ENCODE measurements at regions not wholly inside any gene's neighbourhood (a gene's known extent, or its start where the extent isn't known, plus 50 kb on each side); places are given as distances from the start of the nearest gene placed in this dataset.

DNA sequence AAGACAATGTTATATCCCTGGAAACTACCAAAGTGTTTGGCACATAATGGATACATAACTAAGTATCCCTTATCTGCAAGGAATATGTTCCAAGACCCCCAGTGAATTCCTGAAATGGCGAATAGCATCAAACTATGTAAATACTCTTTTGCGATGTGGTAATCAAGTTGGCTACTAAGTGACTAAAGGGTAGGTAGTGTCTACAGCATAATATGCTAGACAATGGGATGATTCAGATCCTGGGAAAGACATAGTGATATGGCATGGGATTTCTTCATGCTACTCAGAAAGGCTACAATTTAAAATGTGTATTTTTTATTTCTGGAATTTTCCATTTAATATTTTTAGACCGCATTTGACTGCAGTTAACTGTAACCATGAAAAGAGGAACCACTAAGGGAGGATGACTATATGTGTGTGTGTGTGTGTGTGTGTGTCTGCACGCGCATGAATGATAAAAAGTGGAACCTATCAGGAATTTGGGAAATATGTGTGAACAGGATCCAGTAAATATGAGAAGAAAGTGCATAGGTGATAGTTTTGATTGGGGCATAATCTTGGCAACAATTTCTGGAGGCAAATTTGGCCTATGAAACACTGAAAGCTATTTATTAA lies 1899.9 kb downstream of the NCAM2 start:
- DNase-seq (ENCODE audit: low spot score), result no peak

GRCh38 chr21:22900490-22900889 lies 1902.3 kb downstream of the NCAM2 start:
- DNase-seq (ENCODE audit: low spot score), result no peak

DNA sequence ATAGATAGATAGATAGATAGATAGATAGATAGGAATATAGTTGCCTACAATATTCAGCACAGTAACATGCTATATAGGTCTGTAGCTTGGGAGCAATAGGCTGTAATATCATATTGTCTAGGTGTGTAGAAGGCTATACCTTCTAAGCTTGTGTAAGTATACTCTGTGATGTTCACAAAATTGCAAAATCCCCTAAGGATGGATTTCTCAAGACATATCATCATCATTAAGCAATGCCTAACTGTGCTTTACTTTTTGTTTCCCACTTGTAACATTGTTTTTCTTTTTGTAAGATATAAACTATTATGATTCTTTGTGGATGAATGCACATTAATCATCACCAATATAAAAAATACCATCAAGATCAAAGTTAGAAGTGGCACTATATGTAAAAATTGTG lies 1905.6 kb downstream of the NCAM2 start:
- no peak for DNase-seq (ENCODE audit: low spot score)

GRCh38 chr21:22904385-22904784 lies 1906.2 kb downstream of the NCAM2 start:
- DNase-seq (ENCODE audit: low spot score), result no peak

DNA sequence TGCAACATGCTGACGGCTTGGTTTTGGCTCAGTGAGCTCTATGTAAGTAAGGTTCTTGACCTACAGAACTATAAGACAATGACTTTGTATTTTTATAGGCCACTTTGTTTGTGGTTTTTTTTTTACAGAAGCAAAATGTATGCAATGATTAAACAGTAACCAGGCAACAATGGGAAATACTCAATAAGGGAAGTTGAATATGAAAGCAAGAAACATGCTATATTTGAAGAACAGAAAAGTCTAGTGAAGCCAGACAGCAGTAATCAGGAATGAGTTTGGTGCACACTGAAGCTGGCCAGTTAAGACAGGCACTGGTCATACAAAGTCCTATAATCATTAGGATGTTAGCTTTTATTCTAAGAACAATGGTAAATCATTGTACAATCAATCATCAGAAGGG lies 1926.8 kb downstream of the NCAM2 start:
- no peak for DNase-seq (ENCODE audit: low spot score)

DNA sequence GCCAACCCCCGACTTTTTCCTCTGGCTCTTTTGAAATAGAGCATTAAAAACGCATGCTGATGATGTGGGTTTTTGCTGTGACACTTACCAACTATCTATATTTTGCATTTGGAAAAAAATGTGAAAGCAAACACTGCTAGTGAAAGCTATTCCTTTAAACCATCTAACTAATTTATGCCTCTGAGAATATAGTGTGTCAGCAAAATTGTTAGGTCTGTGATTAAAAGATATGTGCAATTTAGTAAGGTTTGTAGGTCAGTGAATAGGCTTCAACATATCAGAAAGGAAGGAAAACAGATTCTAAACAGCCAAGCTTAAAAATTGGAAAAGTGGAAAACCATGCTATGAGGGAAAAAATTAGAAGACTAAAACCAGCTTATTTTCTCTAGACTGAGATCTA lies 1929.3 kb downstream of the NCAM2 start:
- no peak for DNase-seq (ENCODE audit: low spot score)

DNA sequence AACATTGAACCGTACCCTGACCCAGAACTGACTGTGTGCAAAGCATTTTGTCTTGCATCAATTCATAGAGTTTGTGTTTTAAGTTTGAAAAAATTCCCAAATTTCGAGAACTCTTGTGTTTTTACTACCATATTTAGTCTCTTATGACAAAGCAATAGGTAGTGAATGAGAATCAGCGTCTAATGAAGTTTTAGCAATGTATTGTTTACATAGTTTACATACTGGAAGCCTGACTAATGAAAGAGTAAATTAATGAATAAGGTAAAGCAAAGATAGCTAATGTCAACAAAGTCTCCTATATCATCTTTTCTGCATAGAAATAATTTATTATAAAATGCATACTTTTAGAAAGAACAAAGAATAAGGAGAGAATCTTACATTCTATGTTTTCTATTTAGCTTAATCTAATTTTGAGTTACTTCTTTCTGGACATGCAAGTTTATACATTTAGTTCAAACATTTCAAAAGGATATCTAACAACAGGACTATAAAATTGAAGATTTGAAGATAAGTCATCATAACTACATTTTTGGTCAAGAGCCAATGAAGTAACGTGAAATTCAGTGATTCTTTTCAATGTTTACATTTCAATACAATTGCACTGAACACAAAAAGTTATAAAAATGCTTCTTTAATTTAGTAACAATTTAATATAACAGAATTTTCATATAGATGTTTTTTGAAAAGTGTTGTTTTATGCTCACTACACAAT lies 1943.7 kb downstream of the NCAM2 start:
- no peak for DNase-seq (ENCODE audit: low spot score)

- no peak for DNase-seq (ENCODE audit: low spot score)
Observed at GRCh38 chr21:22955559-22955958, 1957.3 kb downstream of the NCAM2 start.

DNA sequence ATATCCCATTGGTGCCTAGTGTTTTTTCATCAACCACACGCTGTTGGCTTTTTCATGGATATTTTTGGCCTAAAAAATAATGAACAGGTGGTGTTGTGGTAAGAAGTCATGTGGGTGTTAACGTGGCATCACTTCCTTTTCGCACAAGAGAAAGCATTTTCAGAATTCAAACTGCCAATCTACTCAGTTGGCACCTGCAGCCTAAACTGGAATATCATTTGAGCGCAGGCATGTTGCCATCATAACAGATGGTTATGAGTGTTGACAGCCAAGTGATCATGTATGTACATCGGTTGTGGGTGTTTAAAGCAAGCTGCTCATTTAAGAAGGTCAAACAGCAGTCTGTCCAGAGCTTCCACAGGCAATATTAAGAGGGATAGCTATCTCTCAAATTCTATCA lies 1963.0 kb downstream of the NCAM2 start:
- DNase-seq (ENCODE audit: low spot score), result peak; percentile 60

DNA sequence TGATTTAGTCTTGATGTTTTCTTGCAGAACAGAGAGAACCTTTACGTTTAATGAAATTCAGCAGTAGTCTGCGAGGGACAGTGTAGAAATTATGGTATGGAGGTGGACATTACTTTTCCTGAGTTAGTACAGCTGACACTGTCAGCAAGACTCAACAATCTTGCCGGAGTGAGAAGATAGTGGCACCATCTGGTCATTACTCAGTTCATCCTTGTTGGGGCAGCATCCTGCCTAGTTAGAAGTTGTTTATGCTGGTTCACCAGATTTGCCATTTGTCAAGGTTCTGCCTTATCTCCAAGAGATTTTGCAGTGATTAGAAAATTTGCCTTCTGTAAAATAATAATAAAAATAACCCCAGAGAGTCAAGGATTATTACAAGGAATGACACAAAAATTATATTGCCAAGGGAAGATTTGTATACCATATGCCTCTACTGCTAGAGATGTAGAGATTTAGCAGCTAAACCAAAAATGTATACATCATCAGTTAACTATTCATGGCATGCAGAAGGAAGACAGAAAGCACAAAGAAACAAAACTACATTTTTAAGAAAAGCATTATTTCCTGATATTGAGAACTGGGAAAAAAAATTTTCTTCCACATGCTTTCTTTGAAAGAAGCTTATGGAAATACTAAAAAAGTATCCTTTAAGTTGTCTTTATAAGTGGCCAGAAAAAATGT lies 1967.4 kb downstream of the NCAM2 start:
- no peak for DNase-seq (ENCODE audit: low spot score)

- DNase-seq (ENCODE audit: low spot score), result no peak
Observed at GRCh38 chr21:22981819-22982218, 1983.6 kb downstream of the NCAM2 start.

DNA sequence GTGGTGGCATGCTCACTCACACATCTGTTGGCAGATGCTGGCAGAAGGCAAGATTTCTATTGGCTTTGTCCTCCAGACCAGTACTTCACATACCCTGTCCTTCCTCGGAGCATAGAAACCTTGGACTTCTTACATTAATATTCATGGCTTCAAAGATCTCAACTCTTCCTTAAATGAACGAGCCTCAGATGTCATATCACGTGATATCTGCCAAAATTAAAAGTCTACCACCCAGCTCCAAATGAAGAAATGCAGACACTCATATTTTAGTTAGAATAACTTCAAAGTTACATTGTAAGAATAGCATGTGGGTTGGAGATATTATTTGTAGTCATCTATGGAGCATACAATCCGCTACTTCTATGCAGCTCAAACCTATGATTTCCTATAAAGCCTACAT lies 1994.9 kb downstream of the NCAM2 start:
- no peak for DNase-seq (ENCODE audit: low spot score)

GRCh38 chr21:22993822-22994574 lies 1995.8 kb downstream of the NCAM2 start:
- DNase-seq (ENCODE audit: low spot score), result no peak

DNA sequence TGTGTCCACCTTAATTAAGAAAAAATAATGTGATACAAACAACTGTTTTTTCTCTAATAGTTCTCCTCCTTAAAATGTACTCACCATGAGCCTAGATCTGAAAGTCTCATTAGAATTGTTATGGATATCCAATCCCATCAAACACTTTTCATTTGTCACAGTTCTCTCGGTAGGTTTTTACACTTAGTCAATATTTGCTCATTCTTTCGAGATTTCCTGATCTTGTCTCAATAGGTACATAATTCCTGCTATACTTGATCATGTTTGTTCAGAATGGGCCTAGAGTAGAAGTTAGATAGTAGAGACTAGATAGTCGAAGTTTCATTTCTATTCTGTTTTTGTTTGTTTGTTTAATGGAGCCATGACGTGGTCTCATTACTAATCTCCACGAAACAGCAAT lies 2005.7 kb downstream of the NCAM2 start:
- DNase-seq (ENCODE audit: low spot score), result no peak

DNA sequence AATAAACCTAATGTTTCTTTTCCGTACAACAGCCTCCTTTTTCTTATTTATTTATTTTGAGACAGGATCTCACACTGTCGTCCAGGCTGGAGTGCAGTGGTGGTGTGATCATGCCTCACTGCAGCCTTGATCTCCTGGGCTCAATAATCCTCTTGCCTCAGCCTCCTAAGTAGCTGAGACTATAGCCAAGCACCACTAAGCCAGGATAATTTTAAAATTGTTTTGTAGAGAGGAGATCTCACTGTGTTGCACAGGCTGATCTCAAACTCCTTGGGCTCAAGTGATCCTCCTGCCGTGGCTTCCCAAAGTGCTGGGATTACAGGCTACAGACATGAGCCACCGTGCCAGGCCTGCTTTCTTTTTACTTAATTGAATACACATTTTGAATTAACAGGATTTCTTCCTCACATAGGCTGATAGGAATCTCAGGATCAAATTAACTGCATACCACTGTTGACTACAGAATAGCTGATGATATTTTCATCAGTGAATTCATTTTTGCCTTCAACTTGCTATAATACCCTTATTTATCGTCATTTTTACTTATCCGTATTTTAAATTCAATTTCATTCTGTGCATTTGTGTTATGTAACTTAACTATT lies 2010.5 kb downstream of the NCAM2 start:
- DNase-seq (ENCODE audit: low spot score), result no peak

- DNase-seq (ENCODE audit: low spot score), result no peak
Observed at GRCh38 chr21:23009360-23009759, 2011.2 kb downstream of the NCAM2 start.

DNA sequence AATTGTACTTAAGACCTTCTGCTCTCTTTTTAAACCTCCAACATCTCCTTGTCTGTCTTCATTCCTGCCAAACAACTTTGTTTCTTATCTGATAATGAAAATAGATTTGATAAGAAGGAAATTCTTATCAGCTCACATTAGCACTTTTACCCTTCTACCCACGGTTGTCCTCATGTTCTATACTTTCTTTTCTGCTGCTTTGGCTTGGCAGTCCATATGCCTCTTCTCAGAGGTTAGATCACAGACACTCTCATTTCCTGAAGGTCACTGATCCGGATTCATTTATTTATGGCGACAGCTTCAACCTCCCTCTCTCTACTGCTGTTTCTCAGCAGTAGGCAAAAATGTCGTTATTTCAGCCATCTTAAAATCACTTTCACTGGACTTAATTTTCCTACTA lies 2015.8 kb downstream of the NCAM2 start:
- DNase-seq (ENCODE audit: low spot score), result no peak

- peak; percentile 22 for DNase-seq (ENCODE audit: low spot score)
Observed at GRCh38 chr21:23016617-23017016, 2018.4 kb downstream of the NCAM2 start.

- no peak for DNase-seq (ENCODE audit: low spot score)
Observed at GRCh38 chr21:23017989-23018388, 2019.8 kb downstream of the NCAM2 start.

DNA sequence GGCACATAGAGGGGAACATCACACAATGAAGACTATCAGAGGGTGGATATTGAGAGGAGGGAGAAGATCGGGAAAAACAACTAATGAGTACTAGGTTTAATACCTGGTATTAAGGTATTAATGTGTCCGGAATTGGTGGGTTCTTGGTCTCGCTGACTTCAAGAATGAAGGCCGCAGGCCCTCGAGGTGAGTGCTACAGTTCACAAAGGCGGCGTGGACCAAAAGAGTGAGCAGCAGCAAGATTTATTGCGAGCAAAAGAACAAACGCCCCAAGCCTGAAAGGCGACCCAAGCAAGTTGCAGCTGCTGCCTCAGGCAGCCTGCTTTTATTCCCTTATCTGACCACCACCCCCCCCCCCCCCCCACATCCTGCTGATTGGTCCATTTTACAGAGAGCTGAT lies 2022.8 kb downstream of the NCAM2 start:
- DNase-seq (ENCODE audit: low spot score), result no peak

GRCh38 chr21:23021481-23021880 lies 2023.3 kb downstream of the NCAM2 start:
- DNase-seq (ENCODE audit: low spot score), result no peak

DNA sequence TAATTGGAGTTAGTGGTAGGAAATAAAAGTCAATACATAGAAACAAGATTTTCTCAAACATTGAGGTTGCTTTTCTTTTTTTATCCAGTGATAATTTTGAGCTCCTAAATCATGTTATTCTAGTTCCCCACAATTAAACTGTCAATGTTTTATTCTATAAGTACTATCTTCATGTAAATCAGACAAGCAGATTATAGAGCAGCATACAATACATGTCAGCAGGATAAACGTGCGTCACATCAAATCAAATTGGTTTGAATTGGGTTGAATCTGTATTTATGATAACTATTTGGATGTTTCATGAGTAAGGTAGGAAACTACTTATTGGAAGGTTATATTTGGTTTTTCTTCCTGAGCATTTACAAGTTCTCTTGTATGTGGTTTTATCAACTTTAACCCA lies 2028.7 kb downstream of the NCAM2 start:
- no peak for DNase-seq (ENCODE audit: low spot score)

Measured in Ammon's horn (tissue), 1 donor.